H1 (cell line): ENCODE measurements at regions not wholly inside any gene's neighbourhood (a gene's known extent, or its start where the extent isn't known, plus 50 kb on each side); places are given as distances from the start of the nearest gene placed in this dataset.

Experiments
- CTCF ChIA-PET: fragments of 300-600 bp; sonication (Branson Sonifier 250); formaldehyde crosslinking; loops from one replicate; lab custom pipeline; 2021; ENCODE audit not compliant: partially characterized antibody; lab: Charles Lee
- POLR2A ChIA-PET: fragments of 300-600 bp; sonication (Branson Sonifier 250); formaldehyde crosslinking; loops from one replicate; lab custom pipeline; 2021; ENCODE audit warnings: inconsistent platforms; ENCODE audit not compliant: partially characterized antibody; lab: Charles Lee
- DNase-seq, 2 experiments: peaks; one replicate each; pipeline versions ENCODE4 v3.0.0 to v3.0.0-alpha.2; 2010 to 2022; ENCODE audit warnings: low spot score in 2 of 2, low read depth in 1 of 2, mixed read lengths in 1 of 2
- FAIRE-seq: peaks from 2 replicates; lab custom pipeline; 2011; peaks lifted over from hg19 to GRCh38; lab: Jason Lieb, UNC
- H2AFZ ChIP-seq: 2 replicates; pipeline ENCODE4 v1.8.1; 2012; ENCODE audit warnings: low read length, inconsistent platforms
- H2AK5ac ChIP-seq: 2 replicates; pipeline ENCODE4 v1.6.1; 2013; ENCODE audit warnings: low read depth, low read length
- H2BK120ac ChIP-seq: replicated peaks from 2 replicates; pipeline ENCODE3; 2013; ENCODE audit warnings: low read depth, low read length, inconsistent platforms
- H2BK12ac ChIP-seq: 2 replicates; pipeline ENCODE4 v1.6.1; 2013; ENCODE audit warnings: low read depth, low read length
- H2BK15ac ChIP-seq: 2 replicates; pipeline ENCODE4 v1.6.1; 2013; ENCODE audit warnings: low read length
- H2BK20ac ChIP-seq: 2 replicates; pipeline ENCODE4 v1.6.1; 2013; ENCODE audit warnings: low read length
- H2BK5ac ChIP-seq: 2 replicates; pipeline ENCODE4 v1.6.1; 2013; ENCODE audit warnings: low read depth, low read length
- H3K14ac ChIP-seq: 2 replicates; pipeline ENCODE4 v1.6.1; 2013; ENCODE audit warnings: inconsistent platforms; ENCODE audit not compliant: insufficient read length
- H3K18ac ChIP-seq: 2 replicates; pipeline ENCODE4 v1.6.1; 2013; ENCODE audit warnings: low read length; ENCODE audit errors: extremely low read depth
- H3K23ac ChIP-seq: 2 replicates; pipeline ENCODE4 v1.6.1; 2013; ENCODE audit warnings: inconsistent platforms; ENCODE audit not compliant: insufficient read length
- H3K23me2 ChIP-seq: 2 replicates; pipeline ENCODE4 v1.6.1; 2013; ENCODE audit warnings: low read depth, low read length
- H3K27ac ChIP-seq: 2 replicates; pipeline ENCODE4 v1.6.1; 2011; ENCODE audit warnings: low read depth, low read length, inconsistent platforms
- H3K27me3 ChIP-seq, 4 experiments: replicated peaks in 1 of 4; 1 replicate in 1 of 4; 2 replicates in 3 of 4; pipeline versions ENCODE4 v1.6.1 to v1.8.1; 2011 to 2013; ENCODE audit warnings: low read length in 3 of 4, mild to moderate bottlenecking in 3 of 4, inconsistent platforms in 2 of 4, mixed read lengths in 2 of 4, moderate library complexity in 1 of 4; ENCODE audit not compliant: control insufficient read depth in 3 of 4, insufficient read depth in 3 of 4; ENCODE audit errors: extremely low read depth in 1 of 4
- H3K36me3 ChIP-seq, 4 experiments: 2 replicates each; pipeline versions ENCODE4 v1.6.1 to v1.8.1; 2011 to 2013; ENCODE audit warnings: mild to moderate bottlenecking in 4 of 4, low read length in 3 of 4, moderate library complexity in 2 of 4, control low read depth in 1 of 4, inconsistent platforms in 1 of 4; ENCODE audit not compliant: insufficient read depth in 4 of 4, control insufficient read depth in 2 of 4
- H3K4ac ChIP-seq: replicated peaks from 2 replicates; pipeline ENCODE3; 2013; ENCODE audit warnings: low read length, low read depth, mixed read lengths, inconsistent platforms; ENCODE audit not compliant: insufficient read length
- H3K4me1 ChIP-seq, 4 experiments: replicated peaks in 1 of 4; 1 replicate in 1 of 4; 2 replicates in 3 of 4; pipeline versions ENCODE4 v1.6.1 to v1.8.1; 2011 to 2013; ENCODE audit warnings: low read length in 3 of 4, inconsistent platforms in 2 of 4, mixed read lengths in 1 of 4; ENCODE audit not compliant: insufficient read depth in 4 of 4, control insufficient read depth in 3 of 4
- H3K4me2 ChIP-seq, 2 experiments: 2 replicates each; pipeline versions ENCODE4 v1.6.1 to v1.8.1; 2011 to 2013; ENCODE audit warnings: low read depth in 2 of 2, low read length in 2 of 2, control low read depth in 1 of 2, inconsistent platforms in 1 of 2, mild to moderate bottlenecking in 1 of 2; ENCODE audit not compliant: insufficient read depth in 1 of 2
- H3K4me3 ChIP-seq, 4 experiments: fragments of 200-600, 300-600 bp in 1 of 4; sonication (generic), shearing (Covaris generic), sonication (Bioruptor Twin) in 1 of 4; 2 replicates each; pipeline versions ENCODE4 v1.5.1 to v1.8.1; 2011 to 2016; ENCODE audit warnings: low read length in 4 of 4, low read depth in 3 of 4, control low read depth in 2 of 4, inconsistent platforms in 2 of 4, mild to moderate bottlenecking in 2 of 4, mixed read lengths in 1 of 4, moderate library complexity in 1 of 4; ENCODE audit not compliant: insufficient read depth in 2 of 4; ENCODE audit errors: extremely low read depth in 1 of 4
- H3K56ac ChIP-seq: replicated peaks from 2 replicates; pipeline ENCODE3; 2013; ENCODE audit warnings: low read depth, mild to moderate bottlenecking, mixed read lengths, low read length, inconsistent platforms; ENCODE audit not compliant: insufficient read length
- H3K79me1 ChIP-seq: 2 replicates; pipeline ENCODE4 v1.6.1; 2013; ENCODE audit warnings: low read depth, low read length, control low read depth
- H3K79me2 ChIP-seq, 2 experiments: 2 replicates each; pipeline versions ENCODE4 v1.6.1 to v1.8.1; 2012 to 2013; ENCODE audit warnings: low read length in 2 of 2, mild to moderate bottlenecking in 2 of 2, inconsistent platforms in 1 of 2; ENCODE audit not compliant: insufficient read depth in 2 of 2, control insufficient read depth in 1 of 2
- H3K9ac ChIP-seq, 4 experiments: replicated peaks in 1 of 4; 1 replicate in 1 of 4; 2 replicates in 3 of 4; pipeline versions ENCODE4 v1.6.1 to v1.8.1; 2011 to 2013; ENCODE audit warnings: low read depth in 3 of 4, low read length in 3 of 4, control low read depth in 2 of 4, mild to moderate bottlenecking in 2 of 4, moderate library complexity in 2 of 4, inconsistent platforms in 1 of 4; ENCODE audit errors: extremely low read depth in 1 of 4
- H3K9me3 ChIP-seq, 2 experiments: 2 replicates each; pipeline versions ENCODE4 v1.6.1 to v1.8.1; 2012 to 2013; ENCODE audit warnings: mild to moderate bottlenecking in 2 of 2, moderate library complexity in 2 of 2, control low read depth in 1 of 2, inconsistent platforms in 1 of 2, low read depth in 1 of 2, low read length in 1 of 2, mixed read lengths in 1 of 2; ENCODE audit not compliant: insufficient read depth in 2 of 2
- H4K20me1 ChIP-seq, 2 experiments: replicated peaks in 1 of 2; 2 replicates each; pipeline versions ENCODE3 to v1.8.1; 2011 to 2013; ENCODE audit warnings: inconsistent platforms in 2 of 2, low read length in 2 of 2, mild to moderate bottlenecking in 1 of 2; ENCODE audit not compliant: insufficient read depth in 2 of 2, control insufficient read depth in 1 of 2
- H4K5ac ChIP-seq: 2 replicates; pipeline ENCODE4 v1.6.1; 2013; ENCODE audit warnings: low read length, low read depth, mixed read lengths, inconsistent platforms; ENCODE audit not compliant: insufficient read length
- H4K8ac ChIP-seq: 2 replicates; pipeline ENCODE4 v1.8.0; 2013; ENCODE audit warnings: mild to moderate bottlenecking, moderate library complexity, low read length, inconsistent platforms; ENCODE audit not compliant: insufficient read depth; ENCODE audit errors: extremely low read depth
- H4K91ac ChIP-seq: replicated peaks from 2 replicates; pipeline ENCODE3; 2013; ENCODE audit warnings: low read length, mixed read lengths, inconsistent platforms; ENCODE audit not compliant: insufficient read length
- ATF3 ChIP-seq: IDR thresholded peaks from 2 replicates; pipeline ENCODE4 v1.6.1; 2011; ENCODE audit warnings: low read depth, mild to moderate bottlenecking, low read length; ENCODE audit not compliant: insufficient read depth
- CTBP2 ChIP-seq: IDR thresholded peaks from 2 replicates; pipeline ENCODE4 v1.7.0; 2011; ENCODE audit warnings: borderline replicate concordance, mild to moderate bottlenecking, moderate library complexity, mixed read lengths, low read length; ENCODE audit not compliant: insufficient read depth, insufficient read length
- E2F6 ChIP-seq: IDR thresholded peaks from 2 replicates; pipeline ENCODE4 v1.6.1; 2012; ENCODE audit warnings: inconsistent platforms
- HDAC6 ChIP-seq: IDR thresholded peaks from one replicate; pipeline ENCODE4 v1.7.1; 2012; ENCODE audit warnings: low read depth, mild to moderate bottlenecking, inconsistent platforms, low read length, moderate library complexity
- JUN ChIP-seq: IDR thresholded peaks from 2 replicates; pipeline ENCODE4 v1.6.1; 2011; ENCODE audit warnings: low read depth, mild to moderate bottlenecking, improper control_type of control experiment, low read length
- KDM4A ChIP-seq: IDR thresholded peaks from one replicate; pipeline ENCODE4 v1.7.1; 2012; ENCODE audit warnings: low read depth, mild to moderate bottlenecking, moderate library complexity, low read length, inconsistent platforms; ENCODE audit not compliant: severe bottlenecking
- NRF1 ChIP-seq: IDR thresholded peaks from 2 replicates; pipeline ENCODE4 v1.6.1; 2011; ENCODE audit warnings: mild to moderate bottlenecking, low read depth, low read length, improper control_type of control experiment
- SAP30 ChIP-seq: fragments of 300-600 bp; sonication (generic); IDR thresholded peaks from 2 replicates; pipeline ENCODE4 v1.7.1; 2012; ENCODE audit warnings: low read length, moderate library complexity, mild to moderate bottlenecking, inconsistent platforms; ENCODE audit not compliant: insufficient read depth, insufficient replicate concordance
- TAF1 ChIP-seq: IDR thresholded peaks from 2 replicates; pipeline ENCODE4 v1.6.1; 2011; ENCODE audit warnings: mild to moderate bottlenecking, low read depth, low read length
- WGBS, 2 experiments: shearing (Covaris generic) in 1 of 2; methylation state at CpG; one replicate each; pipeline versions ENCODE4 v1.1.6 to v1.1.7; 2013 to 2015; ENCODE audit warnings: low lambda C conversion rate in 2 of 2, mixed read lengths in 2 of 2, inconsistent platforms in 1 of 2, low coverage in 1 of 2, missing lambda C conversion rate in 1 of 2; ENCODE audit not compliant: insufficient replicate concordance in 2 of 2, insufficient coverage in 1 of 2, insufficient read length in 1 of 2; ENCODE audit errors: extremely low coverage in 1 of 2, missing lambda C conversion rate in 1 of 2; 5-methylcytosine and 5-hydroxymethylcytosine counted together

GRCh38 chr11:27280140-27280539 is 82.9 kb downstream of the CCDC34 start:
- no peak for DNase-seq
- Histone ChIP-seq H3K4me2 (no peak overlapping the region), H3K23me2 (no peaks in the 10 kb centered on the region), H3K4ac (no peak overlapping the region), H2BK15ac (no peak overlapping the region), H3K4me3 (no peak overlapping the region), H3K14ac (no peak overlapping the region), H3K79me1 (no peaks in the 10 kb centered on the region), H3K4me1 (no peaks in the 10 kb centered on the region; a peak in 1 of 7 replicates)
- WGBS, 2 experiments: 92% methylated on average over 3 of the region's 3 CpGs; no CpG with 5 or more reads in 1 of the 2 experiments
- no peak for TF ChIP-seq TAF1
- no peak for TF ChIP-seq E2F6
- TF ChIP-seq JUN: no peak
- TF ChIP-seq NRF1: no peak
- no peak for TF ChIP-seq ATF3
- no peak for TF ChIP-seq SAP30
- TF ChIP-seq CTBP2: no peak
- no peak for TF ChIP-seq HDAC6
- no peak for TF ChIP-seq KDM4A
- TF ChIP-seq, all 59 proteins: peak for 0
- Histone ChIP-seq H3K27me3 (no peaks in the 10 kb centered on the region), H3K9me3 (no peaks in the 10 kb centered on the region), H3K18ac (no peak overlapping the region), H4K5ac (no peak overlapping the region), H4K91ac (no peak overlapping the region), H3K36me3 (no peaks in the 10 kb centered on the region), H2BK120ac (no peak overlapping the region), H2BK5ac (no peak overlapping the region), H2AK5ac (no peak overlapping the region), H3K79me2 (no peaks in the 10 kb centered on the region), H4K20me1 (no peaks in the 10 kb centered on the region), H2AFZ (no peak overlapping the region), H3K23ac (no peak overlapping the region), H4K8ac (no peak overlapping the region), H2BK20ac (no peak overlapping the region), H3K56ac (no peak overlapping the region), H3K27ac (no peak overlapping the region), H3K9ac (no peak overlapping the region), H2BK12ac (no peak overlapping the region)
- CTCF ChIA-PET: interaction anchor here (1.6 kb wide), 1 partner anchor 14 kb away, joined by 4 read pairs; no protein-coding TSS in a partner anchor
- FAIRE-seq: no peak
- POLR2A ChIA-PET: interaction anchor here (0.6 kb wide), 1 partner anchor 134 kb away, joined by 3 read pairs; no protein-coding TSS in a partner anchor
